ENCODE measurements at regions not wholly inside any gene's neighbourhood (a gene's known extent, or its start where the extent isn't known, plus 50 kb on each side); places are given as distances from the start of the nearest gene placed in this dataset.

DNA sequence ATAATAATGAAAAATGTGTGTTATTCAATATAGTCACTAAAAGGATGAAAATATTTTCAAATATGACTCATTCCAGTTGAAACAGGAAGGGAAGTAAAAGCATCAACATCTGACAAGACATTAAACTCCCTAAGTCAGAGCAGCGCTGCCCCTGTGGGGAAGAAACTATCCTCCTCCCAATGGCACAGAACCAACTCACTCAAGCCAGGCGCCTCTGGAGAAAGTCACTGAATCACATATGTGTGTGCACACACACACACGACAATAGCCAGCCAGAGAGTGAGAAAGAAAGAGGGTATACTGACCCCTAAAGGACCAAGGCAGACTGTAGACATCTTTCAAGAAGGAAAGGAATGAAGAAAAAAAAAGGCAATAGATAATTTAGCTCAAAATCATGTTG lies 126.9 kb downstream of the SETD4 start:
- Histone ChIP-seq H3K9me3 (replicated peaks; ENCODE audit: control insufficient read depth, insufficient read depth, low read length) (no peaks in the 10 kb centered on the region), H3K27me3 (ENCODE audit: control insufficient read depth in 2 of 2, insufficient read depth in 2 of 2, low read length in 2 of 2) (no peaks in the 10 kb centered on the region), H3K4me2 (ENCODE audit: insufficient read depth, low read length) (peak overlapping the region; percentile 77), H3K36me3 (ENCODE audit: control insufficient read depth in 2 of 2, extremely low read depth in 1 of 2, insufficient read depth in 2 of 2, low read length in 2 of 2) (no peaks in the 10 kb centered on the region), H4K20me1 (replicated peaks; ENCODE audit: control insufficient read depth, extremely low read depth, insufficient read depth, low read length) (no peaks in the 10 kb centered on the region), H3K9me1 (replicated peaks; ENCODE audit: control insufficient read depth, extremely low read depth, insufficient read depth, low read length) (no peaks in the 10 kb centered on the region), H3K27ac (ENCODE audit: insufficient read depth, low read depth, low read length) (peak overlapping the region; percentile 87), H3K9ac (replicated peaks; ENCODE audit: extremely low read depth, insufficient read depth, low read length) (peak overlapping the region; percentile 43), H3K4me3 (replicated peaks in 1 of 3; ENCODE audit: insufficient read depth in 1 of 3, low read depth in 1 of 3, low read length in 3 of 3) (peak overlapping the region in 1 of 3 experiments; percentile 5), H2AFZ (ENCODE audit: low read depth, low read length) (peak overlapping the region; percentile 7), H3K4me1 (ENCODE audit: control insufficient read depth, extremely low read depth, insufficient read depth, low read length) (peaks cover 26% of the 10 kb centered on the region), H3K79me2 (ENCODE audit: control insufficient read depth, insufficient read depth, low read length) (no peaks in the 10 kb centered on the region)
- dilution Hi-C loops (cut with MboI; ENCODE audit: extremely low pct_ligation_motif_present, low sequenced_read_pairs), result no loop called here
- DNase-seq (ENCODE audit: low read depth, low spot score) (peak; percentile 90), FAIRE-seq (peak; percentile 81)
- POLR2A ChIA-PET, result interaction anchor here (0.6 kb wide), 2 partner anchors 10 to 538 kb away, joined by 3 read pairs; no protein-coding TSS in a partner anchor
- peak; percentile 66 for TF ChIP-seq JUN (IDR thresholded peaks at IDR 0.05; ENCODE audit: borderline replicate concordance, insufficient read depth, insufficient read length, low read depth)
- no peak for TF ChIP-seq GATA2 (IDR thresholded peaks at IDR 0.05; ENCODE audit: insufficient read depth, insufficient read length, low read depth, low read length)
- TF ChIP-seq FOS (IDR thresholded peaks at IDR 0.05; ENCODE audit: borderline replicate concordance, insufficient read depth, low read length), result peak; percentile 85
- peak; percentile 27 to 28 for TF ChIP-seq CTCF (IDR thresholded peaks at IDR 0.05; ENCODE audit: extremely low read depth in 1 of 2, insufficient read depth in 1 of 2, low read depth in 1 of 2, low read length in 2 of 2)
- no peak for TF ChIP-seq EZH2 (IDR thresholded peaks at IDR 0.05; ENCODE audit: borderline replicate concordance, low read depth, low read length, severe bottlenecking)
- TF ChIP-seq MAX (IDR thresholded peaks at IDR 0.05; ENCODE audit: insufficient read depth, insufficient read length), result no peak
- CTCF ChIA-PET, result interaction anchor here (0.6 to 3.1 kb wide), 13 partner anchors 17 to 1241 kb away, joined by 3 to 26 read pairs (median 3); no protein-coding TSS in a partner anchor
- intact Hi-C loops (cut with micrococcal nuclease), result loop anchor here (1.0 to 5.0 kb wide), 7 partner anchors 79 to 1189 kb away; no protein-coding TSS in a partner anchor
- BruUV-seq (replicated peaks), result no TSS peak

Data from endothelial cell of umbilical vein (primary cell).